Kidney (tissue), 13 donors: ENCODE measurements at regions not wholly inside any gene's neighbourhood (a gene's known extent, or its start where the extent isn't known, plus 50 kb on each side); places are given as distances from the start of the nearest gene placed in this dataset.
"Not testable (repeated sequence)": the region's sequence is repeated elsewhere in the genome, so short reads cannot be mapped to it uniquely, and the experiment has no call there.

Experiments
- DNase-seq, 5 donors: peaks; one replicate each; pipeline ENCODE4 v3.0.0-alpha.2; 2013 to 2020
- FAIRE-seq: peaks from 2 replicates; lab custom pipeline; 2012; peaks lifted over from hg19 to GRCh38; lab: Jason Lieb, UNC
- H3K27ac ChIP-seq, 2 donors: one replicate each; pipeline ENCODE4 v1.7.0; 2013; ENCODE audit warnings: low read depth in 2 of 2, low read length in 2 of 2, inconsistent platforms in 1 of 2
- H3K27me3 ChIP-seq: one replicate; pipeline ENCODE4 v1.7.1; 2013; ENCODE audit warnings: low read length, inconsistent platforms; ENCODE audit not compliant: control insufficient read depth, insufficient read depth
- H3K36me3 ChIP-seq, 3 donors: one replicate each; pipeline versions ENCODE4 v1.7.0 to v1.7.1; 2013; ENCODE audit warnings: low read length in 3 of 3, control low read depth in 1 of 3, inconsistent platforms in 1 of 3; ENCODE audit not compliant: insufficient read depth in 3 of 3, control insufficient read depth in 2 of 3
- H3K4me1 ChIP-seq, 3 donors: one replicate each; pipeline versions ENCODE4 v1.7.0 to v1.7.1; 2013; ENCODE audit warnings: low read length in 3 of 3, inconsistent platforms in 1 of 3, low read depth in 1 of 3; ENCODE audit not compliant: control insufficient read depth in 2 of 3, insufficient read depth in 2 of 3
- H3K4me3 ChIP-seq, 3 donors: one replicate each; pipeline versions ENCODE4 v1.7.0 to v1.8.1; 2013; ENCODE audit warnings: low read length in 3 of 3, control low read depth in 1 of 3, inconsistent platforms in 1 of 3
- H3K9ac ChIP-seq, 3 donors: one replicate each; pipeline versions ENCODE4 v1.7.0 to v1.7.1; 2013; ENCODE audit warnings: low read length in 3 of 3, control low read depth in 1 of 3, inconsistent platforms in 1 of 3
- H3K9me3 ChIP-seq, 3 donors: one replicate each; pipeline versions ENCODE4 v1.7.0 to v1.7.1; 2013; ENCODE audit warnings: low read length in 3 of 3, control low read depth in 1 of 3, inconsistent platforms in 1 of 3; ENCODE audit not compliant: control insufficient read depth in 2 of 3, insufficient read depth in 1 of 3
- CTCF ChIP-seq: IDR thresholded peaks from 3 replicates; pipeline ENCODE4 v1.5.1; 2012; ENCODE audit warnings: mild to moderate bottlenecking, moderate library complexity, borderline replicate concordance; ENCODE audit not compliant: insufficient read depth; ENCODE audit errors: extremely low read depth
- intact Hi-C: fragments of 100-400 bp; cut with DNase I; formaldehyde crosslinking; loops from one replicate; pipeline ENCODE4 v1.11.1; 2022
- donor health status: control.
- donor health status: control.
- donor health status: control.
- donor health status: control.
- donor health status: control.
- donor health status: DM: yes; HTN: yes; CAD: no.
- donor health status: Normal renal cell carcinoma (clear cell type).

DNA sequence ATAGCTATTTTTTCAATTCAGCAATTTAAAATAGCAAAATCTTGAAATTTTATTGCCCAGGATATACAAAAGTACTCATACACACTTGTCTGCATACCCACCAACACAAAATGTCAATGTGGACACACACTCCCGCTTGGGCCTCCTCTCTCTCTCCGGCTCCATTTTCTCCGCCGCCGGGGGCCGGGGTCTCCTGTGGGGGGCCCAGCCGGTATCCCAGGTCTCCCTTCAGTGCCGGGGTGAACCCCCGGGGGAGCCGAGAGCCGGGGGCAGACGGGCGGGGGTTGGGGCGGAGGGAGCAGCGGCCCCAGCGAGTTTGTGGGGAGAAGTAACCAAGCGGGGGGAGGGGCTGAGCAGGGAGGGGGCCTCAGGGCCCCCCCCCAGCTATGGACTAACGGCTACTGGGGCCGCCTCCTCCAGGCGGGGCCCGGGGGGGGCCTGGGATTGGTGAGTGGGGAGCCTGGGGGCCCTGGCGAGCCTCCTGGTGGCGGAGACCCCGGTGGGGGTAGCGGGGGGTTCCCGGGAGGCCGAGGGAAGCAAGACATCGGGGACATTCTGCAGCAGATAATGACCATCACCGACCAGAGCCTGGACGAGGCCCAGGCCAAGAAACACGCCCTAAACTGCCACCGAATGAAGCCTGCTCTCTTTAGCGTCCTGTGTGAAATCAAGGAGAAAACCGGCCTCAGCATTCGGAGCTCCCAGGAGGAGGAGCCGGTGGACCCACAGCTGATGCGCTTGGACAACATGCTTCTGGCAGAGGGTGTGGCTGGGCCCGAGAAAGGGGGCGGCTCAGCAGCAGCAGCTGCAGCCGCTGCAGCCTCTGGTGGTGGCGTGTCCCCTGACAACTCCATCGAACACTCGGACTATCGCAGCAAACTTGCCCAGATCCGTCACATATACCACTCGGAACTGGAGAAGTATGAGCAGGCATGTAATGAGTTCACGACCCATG is 56.6 kb downstream of the CHST2 start:
- intact Hi-C loops, FAIRE-seq, H3K36me3 ChIP-seq, DNase-seq, H3K9me3 ChIP-seq, H3K9ac ChIP-seq, H3K27ac ChIP-seq, H3K27me3 ChIP-seq, H3K4me1 ChIP-seq, H3K4me3 ChIP-seq: not testable (repeated sequence)

- H3K9ac ChIP-seq, H3K36me3 ChIP-seq, FAIRE-seq, H3K4me1 ChIP-seq, H3K9me3 ChIP-seq, H3K27me3 ChIP-seq, H3K4me3 ChIP-seq, intact Hi-C loops, DNase-seq, H3K27ac ChIP-seq: not testable (repeated sequence)
Measured at GRCh38 chr3:143177965-143178364, 58.4 kb downstream of the CHST2 start.

DNA sequence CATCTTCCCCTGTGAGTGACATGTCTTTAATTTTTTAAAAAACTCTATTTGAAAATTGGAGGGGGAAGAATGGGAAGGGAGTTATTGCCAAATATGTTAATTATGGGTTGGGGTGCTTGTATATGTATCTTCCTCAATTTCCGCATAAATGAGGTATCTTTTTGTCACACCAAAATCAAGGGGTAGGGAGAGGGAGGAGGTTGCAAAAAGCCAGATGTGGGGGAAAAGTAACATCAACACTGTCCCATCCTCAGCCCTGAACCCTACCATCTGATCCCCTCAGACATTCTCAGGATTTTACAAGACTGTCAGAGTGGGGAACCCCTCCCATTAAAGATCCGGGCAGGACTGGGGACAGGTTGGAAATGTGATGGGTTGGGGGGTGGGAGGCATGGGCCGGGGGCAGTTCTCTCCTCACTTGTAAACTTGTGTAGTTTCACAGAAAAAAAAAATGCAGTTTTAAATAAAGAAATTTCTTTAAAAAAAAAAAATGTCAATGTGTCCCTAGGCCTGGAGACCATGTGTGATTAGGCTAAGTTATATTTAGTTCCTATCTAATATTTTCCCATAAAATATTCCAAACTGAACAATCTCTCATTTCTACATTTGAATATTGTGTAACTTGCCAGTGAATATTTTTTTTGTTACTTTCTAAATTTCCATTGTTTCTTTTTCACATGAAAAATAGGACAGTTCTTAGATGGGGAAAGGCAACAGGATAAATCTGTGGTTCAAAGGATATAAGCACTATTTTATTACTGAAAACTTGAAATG is 59.4 kb downstream of the CHST2 start:
- H3K36me3 ChIP-seq, intact Hi-C loops, FAIRE-seq: not testable (repeated sequence)

DNA sequence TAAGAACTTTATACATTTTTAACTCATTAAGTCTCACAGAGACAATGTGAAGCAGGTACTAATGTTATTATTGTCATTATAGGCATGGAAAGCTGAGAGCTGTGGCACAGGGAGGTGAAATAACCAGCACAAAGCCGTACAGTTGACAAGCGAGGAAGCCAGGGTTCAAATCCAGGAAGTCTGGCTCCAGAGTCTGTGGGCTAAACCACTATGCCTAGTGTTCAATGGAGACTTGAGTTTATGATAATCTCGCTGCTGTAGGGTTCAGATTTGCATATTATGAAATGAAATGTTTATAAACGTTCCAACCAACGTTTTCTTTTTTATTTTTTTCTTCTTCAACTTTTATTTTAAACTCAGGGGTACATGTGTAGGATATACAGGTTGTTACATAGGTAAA is 60.0 kb downstream of the CHST2 start:
- TF ChIP-seq CTCF = no peak
- intact Hi-C loops = no loop called here
- H3K9ac ChIP-seq = no peak overlapping the region
- DNase-seq (no peak), FAIRE-seq (no peak)
- no peaks in the 10 kb centered on the region for H3K36me3 ChIP-seq
- no peak overlapping the region for H3K4me3 ChIP-seq
- peaks cover 0 to 4% (median 0%) of the 10 kb centered on the region in 3 donors for H3K9me3 ChIP-seq
- no peak overlapping the region for H3K27ac ChIP-seq
- no peaks in the 10 kb centered on the region for H3K4me1 ChIP-seq
- no peaks in the 10 kb centered on the region for H3K27me3 ChIP-seq

More for the DNA sequence above, 59.4 kb downstream of the CHST2 start:
- not testable (repeated sequence) for H3K27ac ChIP-seq, H3K9ac ChIP-seq, H3K4me1 ChIP-seq, H3K4me3 ChIP-seq, H3K9me3 ChIP-seq, DNase-seq, H3K27me3 ChIP-seq

GRCh38 chr3:143180860-143181259 is 61.3 kb downstream of the CHST2 start:
- H3K9me3 ChIP-seq, H3K27ac ChIP-seq, H3K9ac ChIP-seq, H3K4me1 ChIP-seq, DNase-seq, H3K27me3 ChIP-seq, H3K36me3 ChIP-seq, intact Hi-C loops, H3K4me3 ChIP-seq, FAIRE-seq: not testable (repeated sequence)

DNA sequence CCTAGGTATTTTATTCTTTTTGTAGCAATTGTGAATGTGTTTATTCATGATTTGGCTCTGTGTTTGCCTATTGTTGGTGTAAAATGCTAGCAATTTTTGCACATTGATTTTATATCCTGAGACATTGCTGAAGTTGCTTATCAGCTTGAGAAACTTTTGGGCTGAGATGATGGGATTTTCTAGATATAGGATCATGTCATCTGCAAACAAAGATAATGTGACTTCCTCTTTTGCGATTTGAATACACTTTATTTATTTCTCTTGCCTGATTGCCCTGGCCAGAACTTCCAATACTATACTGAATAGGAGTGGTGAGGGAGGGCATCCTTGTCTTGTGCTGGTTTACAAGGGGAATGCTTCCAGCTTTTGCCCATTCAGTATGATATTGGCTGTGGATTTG is 62.4 kb downstream of the CHST2 start:
- H3K27ac ChIP-seq, H3K36me3 ChIP-seq, H3K4me3 ChIP-seq, intact Hi-C loops, H3K4me1 ChIP-seq, DNase-seq, H3K9ac ChIP-seq, FAIRE-seq, H3K9me3 ChIP-seq, H3K27me3 ChIP-seq: not testable (repeated sequence)
